Tibial artery (tissue), 4 donors: ENCODE measurements at regions not wholly inside any gene's neighbourhood (a gene's known extent, or its start where the extent isn't known, plus 50 kb on each side); places are given as distances from the start of the nearest gene placed in this dataset.
A peak's percentile ranks its signal among the peaks of the same experiment; 100 is the strongest.

Experiments
- DNase-seq, 2 donors: peaks; one replicate each; pipeline ENCODE4 v3.0.0-alpha.2; 2019
- H3K27ac ChIP-seq, 2 donors: fragments of 200-600 bp; sonication (generic) in 1 of 2; 1 replicate in 1 of 2; 2 replicates in 1 of 2; pipeline ENCODE4 v1.5.1; 2018 to 2019; ENCODE audit warnings: mild to moderate bottlenecking in 1 of 2
- H3K27me3 ChIP-seq, 2 donors: fragments of 200-600 bp; sonication (generic) in 1 of 2; one replicate each; pipeline versions ENCODE4 v1.5.1 to v1.6.0; 2016 to 2019
- H3K36me3 ChIP-seq, 3 donors: fragments of 200-600 bp; sonication (generic) in 2 of 3; one replicate each; pipeline ENCODE4 v1.5.1; 2016 to 2019; ENCODE audit warnings: mild to moderate bottlenecking in 2 of 3
- H3K4me1 ChIP-seq, 4 donors: fragments of 200-600 bp; sonication (generic) in 2 of 4; 1 replicate in 3 of 4; 2 replicates in 1 of 4; pipeline ENCODE4 v1.5.1; 2016 to 2019
- H3K4me3 ChIP-seq, 2 donors: fragments of 200-600 bp; sonication (generic) in 1 of 2; 1 replicate in 1 of 2; 2 replicates in 1 of 2; pipeline ENCODE4 v1.5.1; 2018 to 2019; ENCODE audit warnings: mild to moderate bottlenecking in 2 of 2
- H3K9me3 ChIP-seq, 3 donors: fragments of 200-600 bp; sonication (generic) in 1 of 3; one replicate each; pipeline ENCODE4 v1.5.1; 2016 to 2019
- CTCF ChIP-seq, 2 experiments: fragments of 200-600 bp in 1 of 2; fragments of 450-650 bp in 1 of 2; IDR thresholded peaks; one replicate each; pipeline ENCODE4 v1.5.1; 2017 to 2019; ENCODE audit warnings: antibody characterized with exemption in 2 of 2, mild to moderate bottlenecking in 1 of 2, moderate library complexity in 1 of 2
- intact Hi-C: fragments of 100-400 bp; cut with DNase I; formaldehyde crosslinking; loops from one replicate; pipeline ENCODE4 v1.15.0; 2023; ENCODE audit warnings: low total_unique reads

GRCh38 chr9:86721843-86722705, 225.2 kb downstream of the GAS1 start:
- DNase-seq, result peak; percentile 75 to 77
- Histone ChIP-seq H3K4me3 (no peak overlapping the region), H3K9me3 (no peaks in the 10 kb centered on the region), H3K4me1 (peaks cover 0 to 28% (median 23%) of the 10 kb centered on the region in 4 donors), H3K36me3 (no peaks in the 10 kb centered on the region), H3K27ac (peak overlapping the region; percentile 71 to 72), H3K27me3 (no peaks in the 10 kb centered on the region)
- intact Hi-C loops, result no loop called here
- no peak for TF ChIP-seq CTCF (IDR thresholded peaks at IDR 0.05)

GRCh38 chr9:86721226-86721781, 226.0 kb downstream of the GAS1 start:
- DNase-seq, result no peak
- TF ChIP-seq CTCF (IDR thresholded peaks at IDR 0.05), result no peak
- no peak overlapping the region for H3K4me3 ChIP-seq
- peak overlapping the region; percentile 71 to 72 for H3K27ac ChIP-seq
- H3K27me3 ChIP-seq, result no peaks in the 10 kb centered on the region
- H3K4me1 ChIP-seq, result peaks cover 0 to 28% (median 23%) of the 10 kb centered on the region in 4 donors
- H3K36me3 ChIP-seq, result no peaks in the 10 kb centered on the region
- intact Hi-C loops, result no loop called here
- H3K9me3 ChIP-seq, result no peaks in the 10 kb centered on the region

GRCh38 chr9:86720639-86721225, 226.6 kb downstream of the GAS1 start:
- H3K36me3 ChIP-seq, result no peaks in the 10 kb centered on the region
- H3K4me1 ChIP-seq, result peaks cover 0 to 28% (median 23%) of the 10 kb centered on the region in 4 donors
- no peaks in the 10 kb centered on the region for H3K9me3 ChIP-seq
- H3K4me3 ChIP-seq, result no peak overlapping the region
- intact Hi-C loops, result no loop called here
- no peak for TF ChIP-seq CTCF (IDR thresholded peaks at IDR 0.05)
- no peaks in the 10 kb centered on the region for H3K27me3 ChIP-seq
- DNase-seq, result no peak
- peak overlapping the region; percentile 71 to 72 for H3K27ac ChIP-seq

DNA sequence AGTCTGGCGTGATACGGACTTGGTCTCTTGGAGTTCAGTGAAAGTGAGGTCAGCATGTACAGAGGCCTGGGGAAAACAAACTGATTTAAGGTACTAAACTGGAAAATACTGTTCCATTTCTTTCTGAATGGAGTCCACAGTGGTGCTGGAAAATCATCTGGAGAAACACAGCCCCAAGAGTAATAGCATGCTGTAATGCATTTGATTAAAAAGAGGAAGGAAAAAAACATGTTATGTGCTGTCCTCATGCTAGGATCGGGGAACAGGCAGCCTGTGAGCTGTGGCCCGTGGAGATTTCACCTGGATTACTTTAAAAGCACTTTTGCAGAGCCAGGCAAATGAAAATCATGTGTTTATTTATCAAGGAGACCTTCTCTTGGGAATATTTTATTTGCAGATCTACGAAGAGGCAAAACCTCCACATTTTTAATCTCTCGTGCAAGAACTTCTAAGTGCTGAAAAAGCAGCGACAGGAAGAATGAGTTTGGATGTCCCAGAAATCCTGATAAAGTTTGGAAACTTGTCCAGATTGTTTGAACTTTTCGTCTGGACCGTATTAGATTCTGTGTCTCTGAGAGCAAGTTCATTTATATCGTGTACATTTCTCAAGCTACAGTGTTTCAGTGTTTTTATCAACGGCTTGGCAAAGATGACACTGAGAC, 228.8 kb downstream of the GAS1 start:
- TF ChIP-seq CTCF (IDR thresholded peaks at IDR 0.05), result no peak
- Histone ChIP-seq H3K27ac (no peak overlapping the region), H3K4me1 (peaks cover 0 to 27% (median 23%) of the 10 kb centered on the region in 4 donors), H3K27me3 (no peaks in the 10 kb centered on the region), H3K4me3 (no peak overlapping the region), H3K36me3 (no peaks in the 10 kb centered on the region), H3K9me3 (no peaks in the 10 kb centered on the region)
- no peak for DNase-seq
- intact Hi-C loops, result no loop called here

DNA sequence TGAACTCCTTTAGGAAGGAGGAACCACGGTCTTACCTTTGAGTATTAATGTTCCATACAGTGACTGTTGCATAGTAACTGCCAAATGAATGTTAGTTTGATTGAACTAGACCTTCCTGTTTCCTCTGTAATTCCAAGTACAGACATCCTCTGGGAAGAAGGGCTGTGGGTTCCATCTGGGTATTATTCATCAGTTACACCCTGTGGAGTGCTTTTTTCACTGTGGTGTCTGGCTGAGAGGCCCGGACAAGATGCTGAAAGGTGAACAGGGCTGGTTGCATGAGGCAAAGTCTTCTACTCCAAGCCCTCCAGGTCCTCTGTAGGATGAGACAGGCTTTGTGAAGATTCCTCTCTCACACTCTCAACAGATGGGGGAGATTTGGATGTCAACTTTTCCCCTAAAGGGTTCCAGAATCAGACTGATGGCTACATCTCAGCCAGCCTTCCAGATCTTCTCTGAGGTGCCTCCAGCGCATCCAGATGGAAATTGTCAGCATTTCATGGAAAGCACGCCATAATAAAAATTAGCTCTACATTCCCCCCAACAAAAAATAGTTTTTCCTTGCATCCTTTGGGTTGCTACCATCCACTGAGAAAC, 230.9 kb downstream of the GAS1 start:
- Histone ChIP-seq H3K4me3 (no peak overlapping the region), H3K27me3 (no peaks in the 10 kb centered on the region), H3K9me3 (no peaks in the 10 kb centered on the region), H3K4me1 (peaks cover 0 to 6% (median 5%) of the 10 kb centered on the region in 4 donors), H3K27ac (no peak overlapping the region), H3K36me3 (no peaks in the 10 kb centered on the region)
- no peak for DNase-seq
- no peak for TF ChIP-seq CTCF (IDR thresholded peaks at IDR 0.05)
- intact Hi-C loops, result no loop called here
